Stimulated activated CD8-positive, alpha-beta memory T cell treated with anti-CD3 and anti-CD28 coated beads, Interleukin-12 subunit alpha, Interleukin-12 subunit beta, amount 100 ng/mL, for 4 hours (primary cell): ENCODE measurements at regions not wholly inside any gene's neighbourhood (a gene's known extent, or its start where the extent isn't known, plus 50 kb on each side); places are given as distances from the start of the nearest gene placed in this dataset.

Experiments
- DNase-seq: peaks from one replicate; pipeline ENCODE4 v3.0.0-alpha.2; 2020; ENCODE audit warnings: low read depth

- DNase-seq: no peak
Observed at GRCh38 chr15:39211108-39211979, 369.5 kb upstream of the THBS1 start.

- DNase-seq: no peak
Observed at GRCh38 chr15:39213385-39213840, 367.5 kb upstream of the THBS1 start.

- no peak for DNase-seq
Observed at GRCh38 chr15:39215015-39215414, 365.9 kb upstream of the THBS1 start.

GRCh38 chr15:39216816-39217215, 364.1 kb upstream of the THBS1 start:
- no peak for DNase-seq

GRCh38 chr15:39219608-39220007, 361.3 kb upstream of the THBS1 start:
- DNase-seq: no peak

- no peak for DNase-seq
Observed at GRCh38 chr15:39226169-39226937, 354.5 kb upstream of the THBS1 start.

- DNase-seq: no peak
Observed at GRCh38 chr15:39227001-39227400, 353.9 kb upstream of the THBS1 start.

GRCh38 chr15:39228889-39229288, 352.0 kb upstream of the THBS1 start:
- no peak for DNase-seq

- no peak for DNase-seq
Observed at GRCh38 chr15:39230205-39230907, 350.5 kb upstream of the THBS1 start.

- no peak for DNase-seq
Observed at GRCh38 chr15:39230908-39231285, 350.0 kb upstream of the THBS1 start.

GRCh38 chr15:39232512-39232911, 348.4 kb upstream of the THBS1 start:
- no peak for DNase-seq

- DNase-seq: no peak
Observed at GRCh38 chr15:39235084-39235795, 345.6 kb upstream of the THBS1 start.

- no peak for DNase-seq
Observed at GRCh38 chr15:39236375-39236774, 344.5 kb upstream of the THBS1 start.

GRCh38 chr15:39238443-39238842, 342.4 kb upstream of the THBS1 start:
- DNase-seq: no peak

GRCh38 chr15:39239562-39239961, 341.3 kb upstream of the THBS1 start:
- DNase-seq: no peak

GRCh38 chr15:39242345-39242744, 338.5 kb upstream of the THBS1 start:
- DNase-seq: no peak

- DNase-seq: no peak
Observed at GRCh38 chr15:39243396-39243795, 337.5 kb upstream of the THBS1 start.

GRCh38 chr15:39244776-39245175, 336.1 kb upstream of the THBS1 start:
- no peak for DNase-seq

- no peak for DNase-seq
Observed at GRCh38 chr15:39246523-39246922, 334.4 kb upstream of the THBS1 start.

GRCh38 chr15:39247574-39247973, 333.3 kb upstream of the THBS1 start:
- DNase-seq: no peak

- no peak for DNase-seq
Observed at GRCh38 chr15:39248204-39248603, 332.7 kb upstream of the THBS1 start.

GRCh38 chr15:39250001-39250400, 330.9 kb upstream of the THBS1 start:
- no peak for DNase-seq
